H54 (cell line): ENCODE measurements at regions not wholly inside any gene's neighbourhood (a gene's known extent, or its start where the extent isn't known, plus 50 kb on each side); places are given as distances from the start of the nearest gene placed in this dataset.
A peak's percentile ranks its signal among the peaks of the same experiment; 100 is the strongest.

Experiments used
- DNase-seq: peaks from one replicate; pipeline ENCODE4 v3.0.0; 2011; ENCODE audit warnings: low spot score, mixed read lengths; ENCODE audit not compliant: insufficient read length
- FAIRE-seq: peaks from 3 replicates; lab custom pipeline; 2011; peaks lifted over from hg19 to GRCh38; lab: Jason Lieb, UNC
- POLR2A ChIP-seq: IDR thresholded peaks from 2 replicates; pipeline ENCODE4 v1.6.1; 2011; ENCODE audit warnings: low read depth, mild to moderate bottlenecking, low read length

DNA sequence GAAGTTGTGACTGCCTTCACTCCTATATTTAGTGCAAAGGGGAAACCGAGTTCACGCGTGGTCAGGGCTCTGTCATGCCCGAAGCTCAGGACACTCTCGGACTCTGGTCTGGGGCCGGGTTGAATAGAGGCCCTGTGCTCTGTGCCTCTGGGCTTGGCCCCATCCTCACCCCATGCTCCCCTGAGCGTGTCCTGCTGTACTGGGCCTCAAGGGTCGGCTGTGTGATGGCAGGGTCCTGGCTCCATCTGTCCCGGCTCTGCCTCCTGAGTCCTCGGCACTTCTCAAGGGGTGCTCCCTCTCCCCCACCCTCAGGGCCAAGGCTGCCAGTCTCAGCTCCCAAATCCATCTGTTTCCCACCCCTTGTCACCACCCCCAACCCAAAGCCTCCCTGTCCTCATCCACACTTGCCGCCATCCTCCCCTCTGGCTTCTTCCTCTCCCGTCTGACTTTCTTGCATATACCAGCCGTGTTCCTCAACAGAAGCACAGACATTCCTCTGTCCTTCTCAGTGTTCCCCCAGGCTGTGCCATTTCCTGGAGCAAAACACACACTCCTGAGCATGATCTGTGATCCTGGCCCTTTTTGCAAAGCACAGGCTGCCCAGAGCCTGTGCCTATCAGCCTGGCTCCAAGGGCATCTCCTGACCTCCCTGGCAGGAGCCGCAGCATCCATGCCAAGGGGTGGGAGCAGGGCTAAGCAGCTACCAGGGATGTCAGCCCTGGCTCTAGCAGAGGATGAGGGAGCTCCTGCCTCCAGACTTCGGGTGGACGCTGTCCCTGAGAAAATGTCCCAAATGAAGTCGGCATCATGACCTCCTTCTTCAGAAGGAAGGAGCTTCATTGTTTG lies 64.2 kb upstream of the OTOS start:
- no peak for DNase-seq

DNA sequence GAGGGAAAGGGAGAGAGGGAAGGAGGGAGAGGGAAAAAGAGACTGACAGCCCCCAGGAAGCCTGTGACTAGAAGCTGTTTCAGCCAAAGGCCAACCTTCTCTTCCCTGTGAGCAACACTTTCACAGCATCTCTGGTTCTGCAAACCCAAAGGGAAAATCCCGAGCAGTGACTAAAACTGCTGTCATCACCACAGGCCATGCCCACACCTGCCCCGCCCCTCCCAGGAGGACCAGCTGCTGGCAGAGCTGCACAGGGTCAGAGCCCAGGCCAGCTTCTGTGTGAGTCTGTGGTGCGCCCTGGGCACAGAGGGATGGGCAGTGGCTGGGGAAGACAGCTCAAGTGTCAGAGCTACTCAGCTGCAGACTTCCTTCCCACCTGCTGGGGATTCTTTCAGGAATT lies 64.9 kb upstream of the OTOS start:
- peak; percentile 89 for DNase-seq
- FAIRE-seq: peak; percentile 89
- TF ChIP-seq POLR2A: no peak

More for the DNA sequence above, 64.2 kb upstream of the OTOS start:
- no peak for FAIRE-seq
- TF ChIP-seq POLR2A: no peak

DNA sequence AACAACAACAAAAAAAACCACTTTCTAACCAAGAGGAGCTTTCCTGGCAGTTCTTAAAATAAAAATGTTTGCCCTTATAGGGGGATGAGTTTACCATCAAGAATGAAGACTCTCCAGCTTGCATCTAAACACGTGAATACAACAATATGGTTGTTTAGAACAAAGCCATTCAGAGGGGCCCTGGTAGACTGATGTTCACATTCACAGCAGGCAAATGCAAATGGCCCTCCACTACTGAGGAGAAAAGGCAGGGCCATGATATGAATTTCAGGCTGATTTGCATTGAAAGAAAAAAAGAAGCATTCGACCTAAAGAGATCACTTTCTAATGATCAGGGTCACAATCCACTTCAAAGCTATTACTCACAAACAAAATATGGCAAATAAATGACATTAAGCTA lies 65.3 kb upstream of the OTOS start:
- FAIRE-seq (no peak), DNase-seq (no peak)
- no peak for TF ChIP-seq POLR2A

GRCh38 chr2:240206630-240207029 lies 66.2 kb upstream of the OTOS start:
- no peak for TF ChIP-seq POLR2A
- DNase-seq (no peak), FAIRE-seq (no peak)

DNA sequence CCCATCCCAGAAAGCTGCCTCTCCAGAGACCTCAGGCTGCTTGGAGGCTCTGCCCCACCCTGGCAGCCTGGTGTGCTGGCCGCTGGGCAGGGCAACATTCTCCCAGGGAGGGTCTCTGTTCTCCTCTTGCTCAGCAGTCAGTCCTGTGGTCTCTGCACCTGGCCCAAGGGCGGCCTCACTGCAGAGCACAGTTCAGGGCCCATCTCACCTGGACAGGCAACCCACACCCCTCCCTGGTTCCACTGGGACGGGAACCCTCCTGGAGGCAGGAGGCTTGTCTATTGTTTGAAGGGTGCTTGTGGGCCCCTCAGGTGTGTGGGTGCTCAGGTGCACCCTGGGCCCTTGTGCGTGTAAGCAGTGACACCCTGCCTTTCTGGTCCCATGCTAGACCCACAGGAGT lies 67.2 kb upstream of the OTOS start:
- no peak for DNase-seq
- no peak for FAIRE-seq
- TF ChIP-seq POLR2A: no peak

DNA sequence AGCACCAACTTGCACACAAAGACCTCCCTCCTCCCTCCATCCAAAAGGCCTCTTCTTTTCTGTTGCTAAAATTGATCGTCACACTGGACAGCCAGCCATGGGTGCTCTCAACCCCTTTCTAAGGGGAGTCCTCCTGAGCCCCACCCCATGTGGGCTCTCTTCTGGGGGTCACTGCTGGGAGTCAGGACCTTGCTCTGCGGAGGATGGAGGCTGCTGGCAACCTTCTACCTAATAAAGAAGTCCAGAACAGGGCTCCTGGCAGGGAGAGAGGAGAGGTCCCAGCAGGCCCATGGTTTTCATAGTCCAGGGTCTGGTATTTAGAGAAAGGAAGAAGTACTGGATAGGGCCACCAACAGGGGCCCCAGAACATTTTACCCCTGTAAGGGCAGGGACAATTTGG lies 67.6 kb upstream of the OTOS start:
- no peak for FAIRE-seq
- no peak for TF ChIP-seq POLR2A
- DNase-seq: no peak

DNA sequence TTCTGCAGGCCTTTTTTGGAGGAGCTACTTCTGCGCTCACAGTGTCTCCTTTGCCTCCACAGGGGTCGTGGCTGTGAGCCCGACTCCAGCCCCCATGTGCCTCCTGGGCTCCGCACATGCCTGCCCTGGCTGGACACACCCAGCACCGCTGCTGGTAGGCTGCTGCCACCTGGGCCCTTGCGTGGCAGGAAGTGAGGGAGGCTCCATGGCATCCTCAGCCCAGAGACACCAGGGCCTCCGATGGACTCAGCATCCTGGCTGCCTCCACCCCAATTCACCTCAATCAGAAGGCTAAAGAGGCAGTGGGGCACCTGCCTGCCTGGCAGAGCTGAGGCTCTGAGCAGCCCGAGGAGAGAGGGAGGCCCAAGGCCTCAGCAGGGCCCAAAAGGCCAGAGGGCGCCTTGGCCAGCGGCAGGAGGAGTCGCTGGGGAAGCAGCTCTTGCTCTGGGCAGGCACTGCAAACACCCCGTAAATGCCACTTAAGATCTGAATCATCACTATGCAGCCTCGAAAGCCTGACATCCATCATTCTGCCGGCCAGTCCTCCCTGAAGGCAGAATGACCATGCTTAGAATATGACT lies 68.3 kb upstream of the OTOS start:
- TF ChIP-seq POLR2A: no peak
- FAIRE-seq (no peak), DNase-seq (peak; percentile 63)

GRCh38 chr2:240209493-240209892 lies 69.0 kb upstream of the OTOS start:
- no peak for TF ChIP-seq POLR2A
- DNase-seq: no peak
- FAIRE-seq: no peak

DNA sequence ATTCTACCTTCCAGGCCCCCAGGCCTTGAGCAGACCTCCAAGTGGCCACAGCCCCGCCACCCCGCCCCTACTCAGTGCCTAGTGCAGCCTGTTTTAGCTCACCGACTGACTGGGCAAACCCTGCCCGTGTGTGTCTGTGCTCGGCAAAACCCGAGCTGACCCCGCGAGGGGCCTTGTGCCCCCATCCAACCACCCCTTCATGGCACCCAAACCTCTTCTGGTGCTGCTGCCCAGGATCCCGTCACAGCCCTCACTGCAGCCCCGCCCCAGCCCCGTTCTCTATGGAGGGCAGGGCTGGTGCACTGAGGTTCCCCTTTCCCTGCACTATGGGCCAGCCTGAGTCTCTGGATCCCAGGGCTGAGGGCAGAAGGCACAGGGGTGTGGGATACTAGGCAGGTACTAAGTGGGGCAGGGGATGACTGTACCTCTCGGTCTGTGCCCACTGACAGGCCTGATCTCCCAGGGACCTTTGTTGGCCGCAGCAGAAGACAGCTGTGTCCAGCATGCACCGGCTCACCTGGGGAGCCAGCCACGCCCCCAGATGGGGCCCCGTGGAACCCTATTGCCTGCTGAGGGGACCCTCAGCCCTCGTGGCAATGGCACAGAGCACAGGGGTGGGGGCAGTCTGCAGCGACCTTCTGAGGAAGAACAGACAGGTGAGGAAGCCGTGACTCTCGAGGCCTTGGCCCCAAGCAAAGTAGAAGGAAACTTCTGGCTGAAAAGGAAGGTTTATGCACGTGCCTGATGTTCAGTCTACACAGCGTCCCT lies 69.9 kb upstream of the OTOS start:
- DNase-seq: no peak
- no peak for TF ChIP-seq POLR2A
- FAIRE-seq: no peak

- FAIRE-seq (no peak), DNase-seq (no peak)
- no peak for TF ChIP-seq POLR2A
These were observed 70.6 kb upstream of the OTOS start for GRCh38 chr2:240211096-240211495.

GRCh38 chr2:240211598-240212424 lies 71.4 kb upstream of the OTOS start:
- no peak for DNase-seq
- no peak for TF ChIP-seq POLR2A
- FAIRE-seq: no peak

DNA sequence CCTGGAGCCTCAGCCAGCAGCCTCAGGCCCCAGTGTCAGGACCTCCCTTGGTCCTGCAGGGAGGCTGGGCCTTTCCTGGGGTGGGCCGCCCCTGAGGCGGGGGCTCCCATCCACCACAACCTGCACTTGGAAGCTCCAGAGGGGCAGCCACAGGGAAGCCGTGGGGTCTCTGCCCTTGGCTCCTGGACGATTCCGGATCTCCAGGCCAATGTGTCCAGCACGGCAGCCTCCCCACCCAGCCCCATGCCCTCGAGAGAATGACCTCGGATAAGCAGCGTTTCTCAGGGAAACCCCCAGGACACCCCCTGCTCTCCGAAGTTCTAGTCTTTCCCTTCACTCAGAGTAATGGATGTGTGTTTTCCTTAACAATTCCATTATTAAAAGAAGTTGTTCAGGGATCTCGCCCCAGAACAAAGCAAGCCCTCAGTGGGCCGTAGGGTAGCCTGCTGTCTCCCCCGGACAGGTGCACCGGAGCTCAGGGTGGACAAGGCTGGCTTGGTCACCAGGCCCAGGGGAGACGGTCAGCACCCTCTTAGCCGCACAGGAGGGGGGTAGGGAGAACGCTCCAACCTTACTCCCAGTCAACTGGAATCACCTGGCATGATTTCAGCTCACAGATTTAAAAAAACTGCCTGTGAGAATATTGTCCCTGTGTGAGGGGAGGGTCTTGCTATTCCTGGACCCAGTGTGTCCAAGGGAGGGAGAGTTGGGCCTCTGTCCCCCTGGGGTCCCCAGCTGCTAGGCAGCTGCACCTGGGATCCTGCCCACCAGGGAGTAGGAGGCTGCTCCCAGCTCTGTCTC lies 72.2 kb upstream of the OTOS start:
- no peak for FAIRE-seq
- TF ChIP-seq POLR2A: no peak
- no peak for DNase-seq

- no peak for TF ChIP-seq POLR2A
- no peak for FAIRE-seq
- DNase-seq: no peak
These were observed 72.7 kb upstream of the OTOS start for GRCh38 chr2:240213226-240213475.
